Neural crest cell (in vitro differentiated cells): ENCODE measurements at regions not wholly inside any gene's neighbourhood (a gene's known extent, or its start where the extent isn't known, plus 50 kb on each side); places are given as distances from the start of the nearest gene placed in this dataset.
"Not testable (repeated sequence)": the region's sequence is repeated elsewhere in the genome, so short reads cannot be mapped to it uniquely, and the experiment has no call there.

Experiments used
- DNase-seq: peaks from one replicate; pipeline ENCODE4 v3.0.0; 2021; ENCODE audit warnings: low read depth, mixed read lengths, low spot score
- H3K27ac Mint-ChIP-seq: one replicate; pipeline ENCODE4 v1.8.0; 2021; ENCODE audit warnings: mild to moderate bottlenecking, mixed read lengths; ENCODE audit not compliant: unreplicated experiment
- H3K27me3 Mint-ChIP-seq: 2 replicates; pipeline ENCODE4 v1.8.0; 2021; ENCODE audit warnings: low read depth, mild to moderate bottlenecking, mixed read lengths
- H3K36me3 Mint-ChIP-seq: 2 replicates; pipeline ENCODE4 v1.8.0; 2021; ENCODE audit warnings: low read depth, mild to moderate bottlenecking, mixed read lengths
- H3K4me1 Mint-ChIP-seq: 2 replicates; pipeline ENCODE4 v1.8.0; 2021; ENCODE audit warnings: mixed read lengths
- H3K4me3 Mint-ChIP-seq: one replicate; pipeline ENCODE4 v1.8.0; 2021; ENCODE audit warnings: mild to moderate bottlenecking, mixed read lengths
- H3K9me3 Mint-ChIP-seq: 2 replicates; pipeline ENCODE4 v1.8.0; 2021; ENCODE audit warnings: mixed read lengths
- TF ChIP-seq, protein P1 (sequence below): fragments of 200-600 bp; sonication (generic); conservative IDR thresholded peaks from 2 replicates; pipeline ENCODE4 v1.5.0; 2021; ENCODE audit warnings: antibody characterized with exemption, mild to moderate bottlenecking

DNA sequence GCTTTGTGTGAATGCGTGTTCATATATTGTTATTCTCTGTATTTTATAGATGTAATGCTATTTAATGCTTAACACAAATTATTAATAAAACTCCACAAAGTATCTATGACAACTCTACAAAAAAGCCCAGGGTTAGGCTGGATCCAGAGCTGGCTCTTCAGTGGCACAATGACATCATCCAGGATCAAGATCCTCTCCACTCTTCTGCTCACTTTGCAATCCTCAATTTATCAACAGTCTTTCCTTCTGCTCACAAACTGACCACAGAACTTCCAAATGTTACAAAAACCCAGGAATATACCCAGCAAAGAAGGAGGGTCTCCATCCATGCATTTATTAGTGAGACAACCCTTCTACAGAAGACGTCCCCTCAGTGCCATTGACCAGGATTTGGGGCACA lies 132.3 kb downstream of the HNRNPD start:
- no peaks in the 10 kb centered on the region for H3K4me1 Mint-ChIP-seq
- TF ChIP-seq, protein P1, sequence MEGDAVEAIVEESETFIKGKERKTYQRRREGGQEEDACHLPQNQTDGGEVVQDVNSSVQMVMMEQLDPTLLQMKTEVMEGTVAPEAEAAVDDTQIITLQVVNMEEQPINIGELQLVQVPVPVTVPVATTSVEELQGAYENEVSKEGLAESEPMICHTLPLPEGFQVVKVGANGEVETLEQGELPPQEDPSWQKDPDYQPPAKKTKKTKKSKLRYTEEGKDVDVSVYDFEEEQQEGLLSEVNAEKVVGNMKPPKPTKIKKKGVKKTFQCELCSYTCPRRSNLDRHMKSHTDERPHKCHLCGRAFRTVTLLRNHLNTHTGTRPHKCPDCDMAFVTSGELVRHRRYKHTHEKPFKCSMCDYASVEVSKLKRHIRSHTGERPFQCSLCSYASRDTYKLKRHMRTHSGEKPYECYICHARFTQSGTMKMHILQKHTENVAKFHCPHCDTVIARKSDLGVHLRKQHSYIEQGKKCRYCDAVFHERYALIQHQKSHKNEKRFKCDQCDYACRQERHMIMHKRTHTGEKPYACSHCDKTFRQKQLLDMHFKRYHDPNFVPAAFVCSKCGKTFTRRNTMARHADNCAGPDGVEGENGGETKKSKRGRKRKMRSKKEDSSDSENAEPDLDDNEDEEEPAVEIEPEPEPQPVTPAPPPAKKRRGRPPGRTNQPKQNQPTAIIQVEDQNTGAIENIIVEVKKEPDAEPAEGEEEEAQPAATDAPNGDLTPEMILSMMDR, result no peak
- H3K4me3 Mint-ChIP-seq, result no peak overlapping the region
- DNase-seq, result no peak
- no peak overlapping the region for H3K27ac Mint-ChIP-seq
- H3K27me3 Mint-ChIP-seq, result peaks cover 20% of the 10 kb centered on the region
- no peaks in the 10 kb centered on the region for H3K9me3 Mint-ChIP-seq
- no peaks in the 10 kb centered on the region for H3K36me3 Mint-ChIP-seq

DNA sequence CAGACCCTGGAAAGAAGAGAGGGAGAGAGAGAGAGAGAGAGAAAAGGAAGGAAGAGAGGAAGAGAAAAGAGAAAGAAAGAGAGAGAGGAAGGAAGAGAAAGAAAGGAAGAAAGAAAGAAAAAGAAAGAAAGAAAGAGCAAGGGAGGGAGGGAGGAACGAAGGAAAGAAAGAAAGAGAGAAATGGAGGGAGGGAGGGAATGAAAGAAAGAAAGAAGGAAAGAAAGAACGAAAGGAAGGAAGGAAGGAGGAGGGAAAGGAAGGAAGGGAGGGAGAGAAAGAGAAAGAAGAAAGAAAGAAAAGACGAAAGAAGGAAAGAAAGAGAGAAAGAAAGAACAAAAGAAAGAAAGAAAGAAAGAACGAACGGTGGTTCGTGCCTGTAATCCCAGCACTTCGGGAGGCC lies 133.4 kb downstream of the HNRNPD start:
- no peak overlapping the region for H3K4me3 Mint-ChIP-seq
- H3K9me3 Mint-ChIP-seq, result no peaks in the 10 kb centered on the region
- TF ChIP-seq, protein P1, result no peak
- peaks cover 17% of the 10 kb centered on the region for H3K27me3 Mint-ChIP-seq
- no peak for DNase-seq
- no peaks in the 10 kb centered on the region for H3K4me1 Mint-ChIP-seq
- no peaks in the 10 kb centered on the region for H3K36me3 Mint-ChIP-seq
- no peak overlapping the region for H3K27ac Mint-ChIP-seq

DNA sequence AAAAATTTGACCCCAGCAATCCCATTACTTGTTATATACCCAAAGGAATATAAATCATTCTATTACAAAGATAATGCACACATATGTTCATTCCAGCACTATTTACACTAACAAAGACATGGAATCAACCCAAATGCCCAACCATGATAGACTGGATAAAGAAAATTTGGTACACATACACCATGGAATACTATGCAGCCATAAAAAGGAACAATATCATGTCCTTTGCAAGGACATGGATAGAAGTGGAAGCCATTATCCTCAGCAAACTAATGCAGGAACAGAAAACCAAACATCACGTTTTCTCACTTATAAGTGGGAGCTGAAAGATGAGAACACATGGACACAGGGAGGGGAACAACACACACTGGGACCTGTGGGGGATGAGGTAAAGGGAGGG lies 136.6 kb downstream of the HNRNPD start:
- peaks cover 12% of the 10 kb centered on the region for H3K27me3 Mint-ChIP-seq
- not testable (repeated sequence) for H3K4me3 Mint-ChIP-seq, H3K9me3 Mint-ChIP-seq, H3K4me1 Mint-ChIP-seq, H3K36me3 Mint-ChIP-seq, H3K27ac Mint-ChIP-seq, DNase-seq

DNA sequence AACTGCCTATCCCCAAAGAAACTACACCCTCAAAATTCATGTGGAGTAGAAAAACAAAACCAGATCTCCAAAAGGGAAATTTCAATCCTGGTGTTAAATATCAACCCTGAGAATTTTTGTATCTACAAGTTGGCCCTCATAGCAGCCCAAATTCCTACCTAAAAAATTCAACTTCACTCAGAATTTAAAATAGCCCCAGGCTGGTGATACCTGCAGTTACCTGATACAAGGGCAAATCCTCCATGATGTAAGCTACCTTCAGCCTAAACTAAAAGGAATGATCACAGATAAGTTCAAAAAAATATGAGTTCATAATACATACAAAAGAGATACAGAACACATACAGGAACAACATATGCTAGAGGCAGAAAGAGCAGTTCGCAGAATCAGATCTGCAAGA lies 138.4 kb downstream of the HNRNPD start:
- DNase-seq, result no peak
- no peaks in the 10 kb centered on the region for H3K9me3 Mint-ChIP-seq
- TF ChIP-seq, protein P1, result no peak
- H3K4me1 Mint-ChIP-seq, result no peaks in the 10 kb centered on the region
- H3K27ac Mint-ChIP-seq, result no peak overlapping the region
- peaks cover 9% of the 10 kb centered on the region for H3K27me3 Mint-ChIP-seq
- H3K4me3 Mint-ChIP-seq, result no peak overlapping the region
- H3K36me3 Mint-ChIP-seq, result no peaks in the 10 kb centered on the region

DNA sequence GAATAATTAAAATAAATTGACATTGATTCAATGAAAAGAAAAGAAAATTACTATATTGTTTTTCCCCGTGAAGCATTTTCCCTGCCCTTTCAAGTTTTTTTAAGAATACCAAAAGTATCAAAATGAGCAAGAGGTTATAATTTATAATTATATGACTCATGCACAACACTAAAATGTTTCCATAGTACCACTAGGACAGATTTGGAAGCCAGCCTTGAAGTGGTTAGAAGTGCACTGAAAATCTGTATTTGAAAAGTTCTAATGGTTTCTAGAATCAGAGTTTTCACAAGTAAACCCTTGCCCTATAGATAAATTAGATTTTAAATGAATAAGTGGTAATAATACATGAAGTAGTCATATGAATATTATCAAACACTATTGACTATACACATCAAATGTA lies 140.9 kb downstream of the HNRNPD start:
- no peak overlapping the region for H3K4me3 Mint-ChIP-seq
- TF ChIP-seq, protein P1, result no peak
- H3K9me3 Mint-ChIP-seq, result no peaks in the 10 kb centered on the region
- DNase-seq, result no peak
- H3K27me3 Mint-ChIP-seq, result peaks cover 10% of the 10 kb centered on the region
- H3K4me1 Mint-ChIP-seq, result no peaks in the 10 kb centered on the region
- no peaks in the 10 kb centered on the region for H3K36me3 Mint-ChIP-seq
- H3K27ac Mint-ChIP-seq, result no peak overlapping the region

DNA sequence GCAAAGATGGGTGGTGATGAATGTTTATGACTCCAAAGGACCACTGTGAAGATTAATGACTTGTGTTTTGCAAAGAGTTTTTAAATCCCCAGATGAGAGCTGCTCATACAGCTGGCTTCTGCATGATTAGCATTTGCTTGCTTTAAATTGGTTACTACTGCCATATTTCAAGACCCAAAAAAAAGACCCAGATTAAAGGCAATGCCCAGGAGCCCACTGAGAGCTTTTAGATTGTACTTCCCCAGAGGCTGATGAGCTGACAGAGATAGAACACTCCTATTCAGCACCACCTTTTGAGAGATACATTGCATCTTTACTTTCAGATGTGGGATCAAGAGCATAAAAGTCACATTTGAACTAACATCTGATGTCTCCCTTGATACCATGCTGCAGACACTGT lies 142.0 kb downstream of the HNRNPD start:
- Mint-ChIP-seq H3K27ac (no peak overlapping the region), H3K36me3 (no peaks in the 10 kb centered on the region), H3K4me3 (no peak overlapping the region), H3K9me3 (no peaks in the 10 kb centered on the region), H3K27me3 (peaks cover 10% of the 10 kb centered on the region), H3K4me1 (no peaks in the 10 kb centered on the region)
- TF ChIP-seq, protein P1, result no peak
- DNase-seq, result no peak
